ENCODE measurements at regions not wholly inside any gene's neighbourhood (a gene's known extent, or its start where the extent isn't known, plus 50 kb on each side); places are given as distances from the start of the nearest gene placed in this dataset.

DNA sequence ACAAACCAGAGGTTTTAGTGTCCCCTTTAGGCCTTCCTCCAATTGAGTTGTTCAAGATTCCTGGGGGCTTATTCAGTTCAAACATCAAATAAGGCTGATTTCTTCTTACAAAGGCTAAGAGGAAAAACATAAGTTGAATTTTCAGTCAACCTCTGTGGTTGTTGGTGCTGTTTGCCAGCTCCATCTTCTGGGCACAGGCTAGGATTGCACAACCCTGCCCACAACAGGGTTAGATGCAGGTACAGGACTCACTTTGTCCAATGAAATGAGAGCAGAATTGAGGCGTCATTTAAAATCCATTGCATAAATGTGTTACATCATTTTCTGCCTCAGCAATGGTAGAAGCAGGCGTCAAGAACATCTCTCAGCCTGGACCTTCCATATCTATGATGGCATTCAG is 173.3 kb downstream of the PMP22 start:
- H3K4me3 Mint-ChIP-seq: no peak overlapping the region
- no peaks in the 10 kb centered on the region for H3K36me3 Mint-ChIP-seq
- no peaks in the 10 kb centered on the region for H3K9me3 Mint-ChIP-seq
- peaks cover 22% of the 10 kb centered on the region for H3K27me3 Mint-ChIP-seq
- no peak overlapping the region for H3K27ac Mint-ChIP-seq
- H3K4me1 Mint-ChIP-seq: no peaks in the 10 kb centered on the region
- no peak for DNase-seq

DNA sequence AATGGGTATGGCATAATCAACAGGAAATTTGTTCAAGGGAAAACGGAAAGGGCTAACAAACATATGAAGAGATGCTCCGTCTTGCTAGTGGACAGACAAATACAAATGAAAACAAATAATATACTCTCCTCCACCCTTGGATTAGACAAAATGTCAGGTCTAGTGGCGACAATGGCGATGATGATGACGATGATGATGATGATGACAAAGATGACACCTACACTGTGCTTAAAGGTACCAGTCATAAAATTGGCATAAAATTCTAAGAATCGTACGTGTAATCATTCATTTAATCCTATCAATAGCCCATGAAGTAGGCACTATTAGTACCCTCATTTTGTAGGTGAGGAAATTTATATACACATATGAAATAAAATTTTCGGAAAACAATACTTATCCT is 174.6 kb downstream of the PMP22 start:
- Mint-ChIP-seq H3K4me3 (no peak overlapping the region), H3K9me3 (no peaks in the 10 kb centered on the region), H3K27me3 (peaks cover 28% of the 10 kb centered on the region), H3K36me3 (no peaks in the 10 kb centered on the region), H3K4me1 (no peaks in the 10 kb centered on the region), H3K27ac (no peak overlapping the region)
- no peak for DNase-seq

- H3K27me3 Mint-ChIP-seq: peaks cover 31% of the 10 kb centered on the region
- no peak for DNase-seq
- no peaks in the 10 kb centered on the region for H3K4me1 Mint-ChIP-seq
- H3K36me3 Mint-ChIP-seq: no peaks in the 10 kb centered on the region
- no peaks in the 10 kb centered on the region for H3K9me3 Mint-ChIP-seq
- no peak overlapping the region for H3K4me3 Mint-ChIP-seq
- no peak overlapping the region for H3K27ac Mint-ChIP-seq
Measured at GRCh38 chr17:15087946-15088345, 177.2 kb downstream of the PMP22 start.

DNA sequence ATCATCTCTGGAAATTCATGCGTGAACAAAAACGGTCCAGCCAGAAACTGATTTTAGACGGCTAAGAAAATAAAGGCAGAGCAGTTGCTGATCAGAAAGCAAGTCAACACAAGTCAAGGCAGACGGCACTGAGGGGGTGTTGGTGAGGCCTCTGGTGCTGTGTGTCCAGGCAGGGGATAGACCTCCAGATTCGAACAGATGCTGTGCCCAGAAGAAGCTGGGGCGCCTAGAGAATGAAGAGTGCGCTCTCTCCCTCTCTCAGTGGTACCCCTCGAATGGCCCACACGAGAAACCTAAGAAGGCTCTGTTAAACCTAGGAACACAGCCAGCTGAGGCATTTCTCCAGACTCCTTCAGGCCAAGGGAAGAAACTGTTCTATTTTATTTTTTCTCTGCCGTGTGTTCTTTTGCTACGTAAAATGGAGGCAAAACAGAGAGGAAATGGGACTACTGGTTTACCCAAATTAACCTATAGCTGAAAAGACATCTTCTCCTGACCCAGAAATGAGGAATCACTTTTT is 178.3 kb downstream of the PMP22 start:
- Mint-ChIP-seq H3K27ac (no peak overlapping the region), H3K27me3 (peaks cover 31% of the 10 kb centered on the region), H3K36me3 (no peaks in the 10 kb centered on the region), H3K4me1 (no peaks in the 10 kb centered on the region), H3K4me3 (no peak overlapping the region), H3K9me3 (no peaks in the 10 kb centered on the region)
- DNase-seq: no peak

GRCh38 chr17:15085890-15086677 is 179.0 kb downstream of the PMP22 start:
- no peak overlapping the region for H3K27ac Mint-ChIP-seq
- no peak overlapping the region for H3K4me3 Mint-ChIP-seq
- H3K36me3 Mint-ChIP-seq: no peaks in the 10 kb centered on the region
- DNase-seq: no peak
- H3K4me1 Mint-ChIP-seq: no peaks in the 10 kb centered on the region
- peaks cover 31% of the 10 kb centered on the region for H3K27me3 Mint-ChIP-seq
- no peaks in the 10 kb centered on the region for H3K9me3 Mint-ChIP-seq

- H3K27ac Mint-ChIP-seq: no peak overlapping the region
- H3K4me1 Mint-ChIP-seq: no peaks in the 10 kb centered on the region
- H3K27me3 Mint-ChIP-seq: peaks cover 26% of the 10 kb centered on the region
- H3K9me3 Mint-ChIP-seq: no peaks in the 10 kb centered on the region
- no peak for DNase-seq
- no peak overlapping the region for H3K4me3 Mint-ChIP-seq
- H3K36me3 Mint-ChIP-seq: no peaks in the 10 kb centered on the region
Measured at GRCh38 chr17:15083225-15083624, 181.9 kb downstream of the PMP22 start.

DNA sequence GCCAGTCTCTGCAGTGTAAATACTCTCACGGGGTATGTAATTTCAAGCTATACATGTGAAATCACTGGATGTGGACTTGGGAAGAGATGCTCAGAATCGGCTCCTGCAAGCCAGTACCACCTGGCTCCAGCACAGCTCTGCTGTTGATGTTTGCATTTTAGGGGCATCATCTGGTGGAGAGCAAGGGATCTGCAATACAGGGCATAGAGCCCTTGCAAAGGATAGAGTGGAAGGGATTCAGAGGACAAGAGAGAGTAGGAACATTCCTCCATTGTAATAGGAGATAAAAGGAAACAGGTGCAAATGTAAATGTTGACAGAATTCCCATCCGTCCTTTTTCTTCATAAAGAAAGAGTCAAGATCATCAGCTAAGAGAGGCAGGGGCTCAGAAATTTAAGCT is 184.1 kb downstream of the PMP22 start:
- Mint-ChIP-seq H3K27me3 (peaks cover 12% of the 10 kb centered on the region), H3K4me3 (no peak overlapping the region), H3K36me3 (no peaks in the 10 kb centered on the region), H3K9me3 (no peaks in the 10 kb centered on the region), H3K4me1 (no peaks in the 10 kb centered on the region), H3K27ac (no peak overlapping the region)
- no peak for DNase-seq

- H3K9me3 Mint-ChIP-seq: no peaks in the 10 kb centered on the region
- no peaks in the 10 kb centered on the region for H3K36me3 Mint-ChIP-seq
- no peak for DNase-seq
- peaks cover 6% of the 10 kb centered on the region for H3K27me3 Mint-ChIP-seq
- no peaks in the 10 kb centered on the region for H3K4me1 Mint-ChIP-seq
- no peak overlapping the region for H3K27ac Mint-ChIP-seq
- no peak overlapping the region for H3K4me3 Mint-ChIP-seq
Measured at GRCh38 chr17:15078570-15078969, 186.6 kb downstream of the PMP22 start.

- Mint-ChIP-seq H3K27me3 (peaks cover 6% of the 10 kb centered on the region), H3K9me3 (no peaks in the 10 kb centered on the region), H3K4me1 (no peaks in the 10 kb centered on the region), H3K36me3 (no peaks in the 10 kb centered on the region), H3K4me3 (no peak overlapping the region), H3K27ac (no peak overlapping the region)
- no peak for DNase-seq
Measured at GRCh38 chr17:15076991-15077663, 188.0 kb downstream of the PMP22 start.

- no peaks in the 10 kb centered on the region for H3K36me3 Mint-ChIP-seq
- H3K27ac Mint-ChIP-seq: no peak overlapping the region
Measured at GRCh38 chr17:15051933-15052332, 213.2 kb downstream of the PMP22 start.

GRCh38 chr17:15049795-15050160 is 215.3 kb downstream of the PMP22 start:
- H3K9me3 Mint-ChIP-seq: no peaks in the 10 kb centered on the region
- H3K4me1 Mint-ChIP-seq: no peaks in the 10 kb centered on the region
- DNase-seq: no peak
- H3K27ac Mint-ChIP-seq: no peak overlapping the region
- no peaks in the 10 kb centered on the region for H3K36me3 Mint-ChIP-seq
- H3K27me3 Mint-ChIP-seq: peaks cover 44% of the 10 kb centered on the region
- no peak overlapping the region for H3K4me3 Mint-ChIP-seq

More at GRCh38 chr17:15051933-15052332, 213.2 kb downstream of the PMP22 start:
- no peak overlapping the region for H3K4me3 Mint-ChIP-seq
- H3K27me3 Mint-ChIP-seq: peaks cover 50% of the 10 kb centered on the region
- DNase-seq: no peak
- no peaks in the 10 kb centered on the region for H3K4me1 Mint-ChIP-seq
- H3K9me3 Mint-ChIP-seq: no peaks in the 10 kb centered on the region

GRCh38 chr17:15048933-15049794 is 216.0 kb downstream of the PMP22 start:
- Mint-ChIP-seq H3K4me1 (no peaks in the 10 kb centered on the region), H3K4me3 (no peak overlapping the region), H3K9me3 (no peaks in the 10 kb centered on the region), H3K27me3 (peaks cover 40% of the 10 kb centered on the region), H3K27ac (no peak overlapping the region), H3K36me3 (no peaks in the 10 kb centered on the region)
- no peak for DNase-seq

DNA sequence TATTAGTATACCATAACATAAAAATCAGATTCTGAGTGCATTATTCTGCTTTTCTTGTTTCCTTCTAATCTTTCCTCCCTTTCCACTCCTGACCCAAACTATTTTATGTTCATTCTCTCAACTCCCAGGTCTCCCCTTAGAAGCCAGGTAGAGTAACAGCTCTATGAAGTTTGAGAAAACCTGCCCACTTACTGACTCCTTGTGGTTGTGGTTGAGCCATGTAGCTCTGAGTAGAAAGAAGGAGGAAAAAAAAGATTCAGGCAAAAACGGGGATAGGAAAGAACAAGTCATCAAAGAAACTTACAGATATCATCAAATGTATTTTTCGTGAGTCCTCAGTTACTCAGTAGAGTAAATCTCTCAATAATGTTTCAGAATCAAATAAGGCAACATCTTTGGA is 216.7 kb downstream of the PMP22 start:
- no peak for DNase-seq
- H3K36me3 Mint-ChIP-seq: no peaks in the 10 kb centered on the region
- no peaks in the 10 kb centered on the region for H3K4me1 Mint-ChIP-seq
- no peak overlapping the region for H3K4me3 Mint-ChIP-seq
- H3K27ac Mint-ChIP-seq: no peak overlapping the region
- peaks cover 35% of the 10 kb centered on the region for H3K27me3 Mint-ChIP-seq
- H3K9me3 Mint-ChIP-seq: no peaks in the 10 kb centered on the region

GRCh38 chr17:15042311-15042710 is 222.8 kb downstream of the PMP22 start:
- Mint-ChIP-seq H3K9me3 (no peaks in the 10 kb centered on the region), H3K27me3 (peaks cover 19% of the 10 kb centered on the region), H3K4me3 (no peak overlapping the region), H3K27ac (no peak overlapping the region), H3K36me3 (no peaks in the 10 kb centered on the region), H3K4me1 (no peaks in the 10 kb centered on the region)
- no peak for DNase-seq

DNA sequence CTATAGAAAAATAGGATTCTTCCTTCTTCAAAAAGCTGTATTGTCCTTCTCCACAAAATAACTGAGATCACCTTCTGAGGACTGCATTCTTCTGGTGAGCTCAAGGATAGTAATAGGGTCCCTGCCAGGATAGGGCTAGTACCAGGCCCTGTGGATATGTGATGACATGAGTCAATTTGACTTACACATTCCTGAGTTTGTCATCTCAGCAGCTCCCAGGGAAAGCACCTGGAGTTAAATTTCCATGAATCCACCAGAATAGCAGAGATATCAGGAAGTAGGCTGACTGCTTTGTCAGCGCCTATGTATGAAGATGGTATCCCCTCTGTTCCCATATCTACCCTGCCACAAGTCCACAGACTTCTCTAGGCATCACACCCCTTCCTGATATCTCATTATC is 225.8 kb downstream of the PMP22 start:
- no peak for DNase-seq
- Mint-ChIP-seq H3K4me3 (no peak overlapping the region), H3K4me1 (no peaks in the 10 kb centered on the region), H3K9me3 (no peaks in the 10 kb centered on the region), H3K27ac (no peak overlapping the region), H3K27me3 (peaks cover 18% of the 10 kb centered on the region), H3K36me3 (no peaks in the 10 kb centered on the region)

All from activated naive CD8-positive, alpha-beta T cell treated with anti-CD3 and anti-CD28 coated beads for 36 hours (primary cell).